HG02973 (cell line): ENCODE measurements at regions not wholly inside any gene's neighbourhood (a gene's known extent, or its start where the extent isn't known, plus 50 kb on each side); places are given as distances from the start of the nearest gene placed in this dataset.

Source experiments
- ATAC-seq: cut with Tn5 transposase; IDR thresholded peaks from one replicate; pipeline ENCODE4 v1.9.1; 2021; ENCODE audit warnings: moderate library complexity; ENCODE audit not compliant: unreplicated experiment

DNA sequence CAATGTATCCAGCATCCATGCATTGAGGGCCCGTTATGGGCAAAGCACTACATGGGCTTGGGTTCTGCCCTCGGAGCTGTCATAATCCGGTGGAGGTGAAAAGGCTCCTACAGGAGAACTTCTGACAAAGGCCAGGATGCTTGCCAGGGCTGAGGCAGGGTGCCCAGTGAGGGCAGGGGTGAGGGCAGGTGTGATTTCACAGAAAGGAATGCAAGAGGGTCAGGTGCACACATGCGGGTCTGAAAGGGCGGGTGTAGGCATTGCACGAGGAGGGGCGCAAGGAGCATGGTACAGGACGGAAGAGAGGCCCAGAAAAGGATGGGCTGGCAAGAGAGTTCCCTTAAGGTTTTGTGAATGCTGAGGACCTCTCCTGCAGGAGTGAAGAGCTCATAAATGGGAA, 348.0 kb downstream of the BTBD3 start:
- ATAC-seq: no peak

DNA sequence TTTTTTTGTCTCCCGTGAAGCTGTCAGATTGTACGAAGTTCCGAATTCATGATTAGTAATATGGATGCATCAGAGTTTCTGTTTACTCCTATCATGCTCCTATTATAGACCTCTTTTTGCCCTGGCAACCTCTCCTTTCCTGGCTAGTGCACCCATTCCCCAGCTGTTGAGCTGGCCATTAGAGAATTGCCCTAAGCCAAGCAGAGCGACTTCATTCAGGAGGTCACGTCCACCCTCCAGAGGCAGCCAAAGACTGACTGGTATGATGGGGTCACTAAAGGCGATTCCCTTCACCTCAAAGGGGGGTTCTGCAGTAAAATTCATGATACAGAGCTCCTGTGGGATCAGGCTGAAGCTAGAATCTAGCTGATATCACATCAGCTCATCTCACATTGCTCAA, 351.9 kb downstream of the BTBD3 start:
- ATAC-seq: no peak

DNA sequence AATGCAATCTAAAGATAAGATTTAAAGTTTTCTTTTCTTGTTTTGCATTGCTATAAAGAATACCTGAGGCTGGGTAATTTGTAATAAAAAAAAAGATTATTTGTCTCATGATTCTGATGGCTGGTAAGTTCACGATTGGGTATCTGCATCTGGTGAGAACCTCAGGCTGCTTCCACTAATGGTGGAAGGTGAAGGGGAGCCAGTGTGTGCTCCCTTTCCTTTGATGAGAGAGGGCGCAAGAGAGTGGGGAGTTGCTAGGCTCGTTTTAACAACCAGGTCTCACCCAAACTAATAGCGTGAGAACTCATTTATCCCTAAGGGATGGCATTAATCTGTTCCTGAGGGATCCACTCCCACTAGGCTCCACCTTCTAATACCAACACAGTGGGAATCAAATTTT, 353.2 kb downstream of the BTBD3 start:
- no peak for ATAC-seq

DNA sequence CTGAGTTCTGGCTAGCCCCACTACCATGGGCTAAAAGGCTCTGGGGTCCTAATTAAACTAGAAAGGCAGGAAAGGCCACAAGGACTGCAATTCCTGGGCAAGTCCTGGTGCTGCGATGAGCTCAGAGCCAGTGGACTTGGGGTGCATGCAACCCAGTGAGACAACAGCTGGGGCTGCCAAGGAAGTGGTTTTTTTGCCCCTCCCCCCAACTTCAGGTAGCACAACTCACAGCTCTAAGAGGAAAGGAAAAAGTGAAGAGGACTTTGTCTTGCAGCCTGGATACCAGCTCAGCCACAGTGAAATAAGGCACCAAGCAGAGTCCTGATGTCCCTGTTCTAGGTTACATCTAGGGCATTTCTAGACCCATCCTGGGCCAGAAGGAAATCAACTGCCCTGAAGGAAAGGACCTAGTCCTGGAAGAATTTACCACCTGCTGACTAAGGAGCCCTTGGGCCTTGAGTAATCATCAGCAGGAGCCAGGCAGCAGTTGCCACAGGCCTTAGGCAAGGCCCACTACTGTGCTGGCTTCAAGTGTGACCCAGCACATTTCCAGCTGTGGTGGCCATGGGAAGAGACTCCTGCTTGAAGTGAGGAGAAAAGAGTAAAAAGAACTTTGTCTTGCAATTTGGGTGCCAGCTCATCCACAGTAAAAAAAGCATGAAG, 358.4 kb downstream of the BTBD3 start:
- ATAC-seq: no peak

DNA sequence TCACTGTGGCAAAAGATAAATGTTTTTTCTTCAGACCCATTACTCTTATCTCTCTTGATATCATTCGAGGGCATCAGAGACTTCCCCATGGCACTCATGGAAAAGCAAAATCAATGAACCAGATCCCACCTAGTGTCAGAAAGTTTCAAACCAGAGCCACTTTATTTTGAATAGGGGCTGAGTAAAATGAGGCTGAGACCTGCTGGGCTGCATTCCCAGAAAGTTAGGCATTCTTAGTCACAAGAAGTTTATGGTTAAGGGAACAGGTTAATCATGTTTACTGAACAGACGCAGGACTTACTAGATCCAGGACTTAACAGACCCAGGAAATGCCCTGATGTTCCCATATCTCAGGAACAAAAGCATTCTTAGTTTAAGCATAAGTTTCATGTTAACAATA, 369.9 kb downstream of the BTBD3 start:
- ATAC-seq: no peak

DNA sequence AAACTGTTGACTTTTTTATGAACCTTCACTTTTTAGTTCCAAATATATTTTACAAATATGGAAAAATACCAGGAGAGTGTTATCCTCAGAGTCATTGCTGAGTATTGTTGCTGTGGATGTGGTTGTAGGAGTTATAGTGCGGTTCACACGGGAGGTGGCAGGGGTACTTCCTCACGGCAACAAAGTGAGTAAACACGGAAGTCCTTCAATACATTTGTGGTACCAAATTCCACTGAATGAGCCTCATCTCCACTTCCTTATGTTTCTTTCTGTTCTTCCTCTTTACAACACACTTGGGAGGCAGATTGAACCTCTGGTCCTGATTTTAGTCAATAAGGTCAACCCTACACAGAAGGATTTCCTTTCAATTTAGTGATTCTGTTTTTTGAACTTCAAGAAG, 371.8 kb downstream of the BTBD3 start:
- no peak for ATAC-seq

DNA sequence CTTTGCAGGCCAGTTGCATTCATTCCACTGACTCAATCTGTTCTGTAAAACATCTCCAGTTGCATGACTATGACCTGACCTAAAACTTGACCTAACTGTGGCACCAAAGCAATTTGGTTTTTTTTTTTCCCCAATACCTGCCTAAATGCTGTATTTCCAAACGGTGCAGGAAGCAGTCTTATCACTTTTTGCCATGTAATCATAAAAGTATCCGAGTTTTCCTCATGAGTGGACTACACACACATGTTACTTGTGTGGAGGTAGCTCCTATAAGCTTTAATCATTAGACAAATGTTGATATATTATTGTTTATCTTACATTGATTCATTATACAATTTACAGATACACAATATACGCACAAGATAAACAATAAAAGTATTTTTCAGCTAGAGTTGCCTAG, 373.7 kb downstream of the BTBD3 start:
- ATAC-seq: no peak

DNA sequence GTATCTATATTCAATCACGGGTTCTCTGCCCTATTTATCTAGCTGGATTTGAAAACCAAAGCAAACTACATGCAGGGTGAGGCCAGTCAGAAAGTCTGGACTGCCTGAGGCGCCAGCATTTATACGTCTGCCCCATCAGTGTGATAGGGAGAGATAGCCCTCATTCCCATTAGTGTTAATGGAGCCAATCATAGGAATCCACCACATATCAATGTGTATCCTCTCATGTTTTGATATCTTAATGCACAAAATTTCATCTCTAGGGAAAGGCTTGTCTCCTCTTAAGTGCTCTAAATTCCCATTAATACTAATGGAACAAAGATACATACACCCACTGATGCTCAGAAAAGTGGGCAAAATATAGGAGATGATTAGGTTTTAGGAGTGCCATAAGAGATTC, 376.2 kb downstream of the BTBD3 start:
- ATAC-seq: no peak

DNA sequence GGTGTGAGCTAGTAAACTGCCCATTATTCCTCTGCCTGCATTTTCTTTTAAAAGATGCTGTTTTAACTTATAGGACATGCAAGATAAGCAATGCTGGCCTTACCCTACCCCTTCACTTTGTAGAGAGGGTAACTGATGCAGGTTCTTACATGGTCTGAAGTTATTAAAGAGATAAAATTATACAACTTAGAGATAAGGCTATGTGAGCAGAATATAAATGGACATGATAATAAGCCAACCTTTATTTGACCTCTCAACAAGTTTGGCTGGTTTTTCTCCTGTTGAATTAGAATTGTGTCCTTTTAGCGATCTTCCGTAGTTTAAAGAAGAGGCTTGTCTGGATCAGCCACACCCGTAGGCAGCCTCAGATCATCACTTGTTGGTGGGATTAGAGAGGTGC, 377.0 kb downstream of the BTBD3 start:
- ATAC-seq: no peak

DNA sequence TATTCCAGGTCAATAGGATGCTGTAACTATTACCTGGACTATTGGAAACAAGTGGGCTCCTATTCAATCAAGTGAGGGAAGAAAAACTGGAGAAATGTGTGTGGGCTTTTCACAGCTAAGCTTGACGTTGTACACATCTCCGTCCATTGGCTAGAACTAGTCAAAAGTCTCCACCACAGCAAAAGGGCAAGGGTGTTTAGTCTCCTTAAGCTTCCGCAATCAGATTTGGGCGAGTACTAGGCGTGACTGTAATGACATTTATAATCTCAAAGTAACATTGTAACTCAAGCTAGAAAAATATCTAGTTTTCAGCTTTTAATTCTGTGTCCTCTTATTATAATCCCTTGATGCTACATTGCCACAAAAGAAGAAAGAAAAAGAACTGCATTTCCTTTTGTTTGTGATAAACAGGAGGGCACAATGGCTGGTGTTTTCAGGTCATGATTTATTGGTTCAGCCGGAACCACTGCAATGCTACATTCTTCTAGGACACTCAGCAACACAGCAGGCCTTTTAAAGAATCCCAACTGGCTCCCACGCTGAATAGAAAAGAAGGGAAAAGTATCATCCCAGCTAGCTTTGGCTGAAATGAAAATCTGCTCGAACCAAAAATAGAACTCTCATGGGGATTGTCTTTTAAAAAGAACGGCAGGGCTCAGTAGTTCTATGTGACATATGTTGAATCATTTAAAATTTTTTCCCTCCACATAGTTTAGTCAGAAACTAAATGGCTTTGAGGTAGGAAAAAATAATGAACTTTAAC, 387.7 kb downstream of the BTBD3 start:
- ATAC-seq: no peak

DNA sequence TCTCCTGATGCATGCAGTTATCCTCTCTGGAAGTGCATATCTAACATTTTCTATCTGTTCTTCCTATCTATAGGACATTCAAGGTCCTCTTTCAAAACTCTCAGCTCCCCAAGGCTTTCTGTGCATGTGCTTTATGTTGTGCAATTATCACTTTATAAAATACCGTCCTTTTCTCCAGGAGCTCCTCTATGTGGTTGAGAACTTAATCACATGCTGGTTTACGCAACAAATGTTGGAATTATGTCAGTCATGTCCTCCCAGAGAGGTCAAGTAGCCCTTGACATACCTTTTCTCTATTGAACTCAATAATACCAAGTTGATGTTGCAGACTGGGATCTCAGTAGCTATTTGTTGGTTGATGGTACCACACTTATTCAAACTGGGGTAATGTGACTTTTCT, 388.4 kb downstream of the BTBD3 start:
- ATAC-seq: no peak

DNA sequence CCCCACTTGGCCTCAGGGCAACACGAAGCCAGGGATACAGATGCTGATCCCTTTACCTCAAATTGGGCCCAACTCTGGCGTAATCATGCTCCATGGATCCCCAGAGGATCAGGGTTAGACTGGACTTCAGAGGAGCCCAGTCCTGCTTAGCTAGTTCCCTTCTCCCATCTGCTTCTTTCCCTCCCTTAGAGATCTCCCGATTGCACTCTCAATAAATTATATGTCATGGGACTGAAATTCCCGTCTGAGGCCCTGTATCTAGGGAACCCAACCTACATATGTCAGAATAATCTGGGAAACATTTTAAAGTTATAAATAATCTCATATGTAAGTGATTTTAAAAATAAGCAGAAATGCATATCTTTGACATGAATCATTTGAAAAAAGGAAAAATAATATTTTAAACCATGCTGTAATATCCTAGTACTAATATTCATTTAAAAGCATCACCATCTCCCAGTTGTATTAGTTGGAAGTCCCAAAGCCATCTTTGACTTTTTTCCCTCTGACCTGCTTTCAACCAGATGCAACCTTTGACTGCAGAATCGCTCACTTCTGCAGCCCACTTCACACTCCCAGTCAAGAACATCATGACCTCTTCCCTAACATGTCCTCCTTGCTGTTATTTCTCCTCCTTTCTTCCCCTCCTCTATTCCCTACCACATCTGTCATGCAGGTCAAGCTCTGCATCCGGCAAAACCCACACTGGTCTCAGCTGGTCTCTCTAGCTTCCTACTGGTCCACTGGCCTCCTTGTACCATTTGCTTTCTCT, 393.6 kb downstream of the BTBD3 start:
- ATAC-seq: no peak

DNA sequence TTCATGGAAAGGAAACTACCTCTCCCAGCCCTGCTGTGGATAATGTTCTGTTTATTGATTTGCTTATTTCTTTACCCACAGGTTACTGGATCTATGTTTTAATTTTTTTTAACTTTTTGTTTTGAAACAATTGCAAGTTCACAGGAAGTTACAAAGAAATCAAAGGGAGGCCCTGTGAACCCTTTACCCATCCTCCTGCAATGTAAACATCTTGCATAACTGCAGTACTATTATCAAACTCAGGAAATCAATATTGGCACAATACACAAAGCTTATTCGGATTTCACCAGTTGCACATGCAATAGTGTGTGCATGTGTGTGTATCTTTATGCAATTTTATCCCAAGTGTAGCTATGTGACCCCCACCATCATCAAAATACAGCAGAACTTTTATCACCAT, 398.0 kb downstream of the BTBD3 start:
- ATAC-seq: no peak

DNA sequence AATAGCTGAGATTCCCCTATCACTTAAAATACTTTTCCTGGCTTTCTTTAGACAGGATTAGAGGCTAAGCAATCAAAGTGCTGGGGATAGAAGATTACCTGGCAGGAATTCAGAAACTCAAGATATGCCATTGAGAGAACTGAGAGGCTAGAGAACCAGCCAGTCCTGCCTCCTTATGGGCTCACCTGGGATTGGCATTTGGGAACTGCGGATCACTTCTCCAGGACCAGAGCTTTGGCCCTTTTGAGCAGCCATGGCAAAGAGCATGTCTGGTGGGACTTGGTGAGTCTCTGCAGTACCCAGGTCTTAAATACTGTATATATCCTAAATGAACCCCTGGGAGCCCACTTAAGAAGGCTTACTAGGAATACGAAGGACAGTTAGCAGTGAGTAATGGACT, 399.1 kb downstream of the BTBD3 start:
- no peak for ATAC-seq

DNA sequence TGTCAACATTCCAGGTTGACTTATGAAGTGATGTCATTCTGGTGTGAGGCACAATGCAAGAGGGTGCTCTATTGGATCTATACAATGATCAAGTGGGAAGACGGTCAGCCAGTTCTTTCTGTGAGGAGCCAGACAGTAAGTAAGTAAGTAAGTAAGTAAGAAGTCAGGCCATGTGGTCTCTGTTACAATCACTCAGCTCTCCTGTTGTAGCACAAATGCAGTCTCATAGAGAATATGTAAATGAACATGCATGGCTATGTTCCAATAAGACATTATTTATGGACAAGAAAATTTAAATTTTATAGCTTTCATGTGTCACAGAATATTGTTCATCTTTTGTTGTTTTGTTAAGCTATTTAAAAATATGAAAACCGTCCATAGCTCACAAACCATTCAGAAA, 399.7 kb downstream of the BTBD3 start:
- no peak for ATAC-seq

DNA sequence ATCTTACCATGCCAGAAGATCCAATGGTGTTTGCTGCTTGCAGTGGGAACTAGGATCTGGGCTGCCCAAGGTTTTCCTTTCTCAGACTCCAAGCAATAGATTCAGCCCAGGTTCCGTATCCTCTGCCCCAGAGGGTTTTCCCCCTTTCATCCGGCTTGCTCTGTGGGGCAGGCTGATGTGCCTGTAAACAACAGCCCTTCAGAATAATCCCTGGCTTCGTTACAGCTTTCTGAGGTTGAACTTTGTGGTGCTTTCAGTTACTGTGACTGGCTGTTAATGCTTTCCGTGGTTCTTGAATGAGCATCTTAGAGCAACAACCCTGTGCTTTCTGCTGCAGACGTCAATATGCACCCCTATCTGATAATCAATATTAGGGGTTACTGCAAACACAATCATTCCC, 400.4 kb downstream of the BTBD3 start:
- no peak for ATAC-seq

DNA sequence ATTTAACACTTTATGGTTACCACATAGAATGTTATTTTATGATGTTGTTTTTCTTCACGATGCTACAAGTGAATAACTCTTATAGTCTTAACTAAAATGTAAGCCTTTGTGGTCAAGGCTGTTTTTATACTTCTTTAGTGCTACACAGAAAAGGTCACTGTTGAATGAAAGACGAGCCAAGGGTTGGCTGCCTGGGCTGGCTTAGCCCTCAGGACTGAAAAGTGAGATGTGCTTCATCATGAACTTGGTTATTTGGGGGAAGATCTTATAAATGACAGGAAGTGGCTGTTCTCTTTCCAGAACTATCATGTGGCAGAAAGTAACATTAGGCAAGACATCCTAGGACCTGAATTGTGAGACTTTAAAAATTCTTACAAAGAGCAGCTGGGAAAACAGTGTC, 404.0 kb downstream of the BTBD3 start:
- no peak for ATAC-seq

DNA sequence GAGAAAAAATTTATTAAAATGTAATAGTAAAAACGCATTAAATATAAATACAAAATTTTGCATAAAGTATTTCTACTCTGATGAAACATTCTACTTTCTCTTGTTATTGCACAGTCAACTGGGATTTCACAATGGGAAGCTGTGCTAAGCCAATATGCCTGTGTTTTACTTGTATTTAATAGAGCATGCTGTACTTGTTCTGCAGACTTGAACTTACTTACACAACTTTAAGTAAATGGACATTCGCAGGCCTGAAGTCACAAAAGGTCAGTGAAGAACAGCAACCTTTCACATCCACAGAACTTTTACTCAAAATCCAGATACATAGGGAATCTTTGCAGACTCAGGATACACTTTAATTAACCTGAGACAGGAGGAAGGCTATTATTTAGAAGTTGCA, 409.5 kb downstream of the BTBD3 start:
- no peak for ATAC-seq

DNA sequence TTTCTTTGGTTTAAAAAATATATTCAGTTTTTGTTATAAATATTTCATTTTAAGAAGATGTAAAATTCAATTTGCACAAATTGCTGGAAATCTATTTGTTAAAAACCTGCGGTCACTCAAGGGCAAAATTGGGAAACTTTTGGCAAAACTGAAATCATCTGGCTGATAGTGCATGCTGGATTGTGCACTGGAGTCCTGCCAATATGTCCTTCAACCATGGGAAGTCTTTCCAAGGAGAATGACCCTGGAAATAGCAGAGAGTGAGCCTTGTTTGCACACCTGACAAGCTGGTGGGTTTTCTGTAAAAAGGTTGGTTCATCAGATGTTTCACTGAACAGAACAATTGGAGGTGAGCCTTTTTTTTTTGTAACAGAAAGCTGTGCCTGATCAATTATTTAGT, 413.5 kb downstream of the BTBD3 start:
- ATAC-seq: no peak

DNA sequence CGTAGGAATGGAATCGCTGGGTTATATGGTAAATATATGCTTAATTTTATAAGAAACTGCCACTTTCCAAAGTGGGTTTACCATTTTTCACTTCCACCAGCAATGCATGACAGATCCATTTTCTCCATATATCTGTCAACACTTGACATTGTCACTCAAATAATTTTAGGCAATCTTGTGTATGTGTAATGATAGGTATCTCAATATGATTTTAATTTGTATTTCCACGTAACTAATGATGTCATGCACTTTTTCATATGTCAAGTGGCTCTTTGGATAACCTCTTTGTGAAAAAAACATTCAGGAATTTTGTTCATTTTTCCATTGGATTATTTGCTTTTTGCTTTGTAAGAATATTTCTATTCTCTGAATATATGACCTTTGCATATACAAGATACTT, 419.9 kb downstream of the BTBD3 start:
- ATAC-seq: no peak

DNA sequence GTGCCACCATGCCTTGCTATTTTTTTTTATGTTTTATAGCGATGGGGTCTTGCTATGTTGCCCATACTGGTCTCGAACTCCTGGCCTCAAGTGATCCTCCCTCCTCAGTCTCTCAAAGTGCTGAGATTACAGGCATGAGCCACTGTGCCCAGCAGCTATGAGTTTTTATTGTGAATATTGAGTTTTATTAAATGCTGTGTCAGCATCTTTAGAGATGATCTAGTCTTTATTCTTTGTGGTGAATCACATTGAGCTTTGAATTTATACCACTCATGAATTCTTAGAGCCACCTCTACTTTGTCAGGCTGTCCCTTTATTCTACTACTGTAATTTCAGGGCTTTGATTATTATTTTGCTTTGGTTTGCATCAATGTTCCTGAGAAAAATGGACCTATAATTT, 428.3 kb downstream of the BTBD3 start:
- no peak for ATAC-seq

DNA sequence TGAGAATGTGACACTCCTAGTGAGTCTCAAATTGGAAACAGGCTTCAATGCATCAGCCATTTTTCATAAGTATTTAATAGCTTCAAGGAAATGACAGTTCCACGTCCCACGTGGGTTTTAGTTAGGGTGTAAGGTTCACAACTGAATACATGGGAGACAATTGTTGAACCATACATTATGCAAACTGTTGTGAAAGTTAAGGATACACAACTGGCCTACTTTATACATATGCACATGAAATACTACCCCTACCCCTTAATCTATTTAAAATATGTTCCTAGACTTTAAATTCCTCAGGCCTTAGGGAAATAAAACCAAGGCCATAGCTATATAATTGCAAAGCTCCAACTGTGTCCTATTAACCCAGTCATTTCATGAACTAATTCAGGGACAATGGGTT, 436.1 kb downstream of the BTBD3 start:
- no peak for ATAC-seq
